HL-60 (cell line): ENCODE measurements at regions not wholly inside any gene's neighbourhood (a gene's known extent, or its start where the extent isn't known, plus 50 kb on each side); places are given as distances from the start of the nearest gene placed in this dataset.

ENCODE experiments used
- DNase-seq, 2 experiments: peaks; one replicate each; pipeline ENCODE4 v3.0.0-alpha.2; 2010 to 2020; ENCODE audit warnings: low read depth in 1 of 2, low spot score in 1 of 2
- H3K27ac ChIP-seq: fragments of 250-450 bp; sonication (Bioruptor Pico); replicated peaks from 2 replicates; pipeline ENCODE4 v1.5.1; 2020; ENCODE audit warnings: mild to moderate bottlenecking, moderate library complexity
- H3K27me3 ChIP-seq: fragments of 250-450 bp; sonication (Bioruptor Pico); 2 replicates; pipeline ENCODE4 v1.5.1; 2021; ENCODE audit warnings: mild to moderate bottlenecking, moderate library complexity; ENCODE audit not compliant: insufficient read depth, poor library complexity, severe bottlenecking
- H3K4me3 ChIP-seq: replicated peaks from 2 replicates; pipeline ENCODE4 v1.5.1; 2011; ENCODE audit warnings: mild to moderate bottlenecking, control low read depth, low read length; ENCODE audit not compliant: insufficient read depth
- GABPA ChIP-seq: IDR thresholded peaks from 2 replicates; pipeline ENCODE4 v1.6.1; 2012; ENCODE audit warnings: low read depth
- POLR2AphosphoS5 ChIP-seq: IDR thresholded peaks from 2 replicates; pipeline ENCODE4 v1.6.1; 2012; ENCODE audit warnings: low read depth
- SPI1 ChIP-seq: IDR thresholded peaks from 2 replicates; pipeline ENCODE4 v1.6.1; 2012; ENCODE audit warnings: low read depth, mild to moderate bottlenecking, borderline replicate concordance
- TF ChIP-seq, protein P1 (sequence below): IDR thresholded peaks from 2 replicates; pipeline ENCODE4 v1.6.1; 2012; ENCODE audit warnings: low read depth; ENCODE audit not compliant: insufficient replicate concordance
- TF ChIP-seq, protein P2 (sequence below): IDR thresholded peaks from one replicate; pipeline ENCODE4 v1.5.1; 2011; ENCODE audit warnings: low read length, control low read depth, inconsistent platforms; ENCODE audit not compliant: insufficient read depth

DNA sequence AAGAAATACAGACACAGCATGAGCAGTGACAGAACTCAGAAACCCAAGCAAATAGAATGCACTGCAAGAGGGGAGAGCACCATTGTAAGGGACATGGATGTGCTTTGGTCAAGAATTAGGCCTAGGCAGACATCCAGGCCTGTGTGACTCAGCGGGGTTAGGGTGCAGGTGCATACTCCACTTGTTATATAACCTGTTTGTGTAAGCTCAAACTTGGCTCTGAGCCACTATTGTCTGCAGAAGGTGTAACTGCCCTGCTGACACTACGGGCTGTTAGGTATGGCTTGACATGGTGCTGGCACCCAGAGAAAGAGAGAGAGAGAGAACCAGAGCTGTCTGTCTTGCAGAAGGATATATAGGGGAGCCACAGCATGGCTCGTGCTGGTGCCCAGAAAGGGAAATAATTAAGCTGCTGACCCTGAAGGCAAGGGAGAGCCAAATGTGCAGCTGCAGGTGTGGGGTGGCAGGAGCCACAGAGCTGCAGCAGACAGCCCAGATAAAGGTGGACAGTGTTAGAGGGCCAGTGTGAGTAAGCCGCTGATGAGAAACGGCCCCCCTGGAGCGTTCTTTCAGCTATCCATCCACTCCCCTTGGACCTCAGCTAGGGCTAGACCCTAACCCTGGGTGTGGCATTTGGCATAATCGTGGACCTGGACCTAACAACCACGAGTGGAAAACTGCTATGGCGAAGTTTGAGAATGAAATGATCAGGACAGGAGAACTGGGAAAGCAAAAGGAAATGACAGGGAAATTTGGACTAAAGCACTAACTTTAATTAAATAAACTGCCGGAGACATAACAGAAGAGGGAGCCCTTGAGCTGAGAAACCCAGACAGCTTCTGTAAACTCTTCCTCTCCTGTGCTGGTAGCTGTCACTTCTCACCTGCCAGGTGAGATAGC lies 253.0 kb upstream of the CCDC179 start:
- Histone ChIP-seq H3K27me3 (no peaks in the 10 kb centered on the region), H3K27ac (no peak overlapping the region), H3K4me3 (no peak overlapping the region)
- DNase-seq, result peak in 1 of 2 experiments; percentile 16
- no peak for TF ChIP-seq POLR2AphosphoS5
- TF ChIP-seq, protein P1, sequence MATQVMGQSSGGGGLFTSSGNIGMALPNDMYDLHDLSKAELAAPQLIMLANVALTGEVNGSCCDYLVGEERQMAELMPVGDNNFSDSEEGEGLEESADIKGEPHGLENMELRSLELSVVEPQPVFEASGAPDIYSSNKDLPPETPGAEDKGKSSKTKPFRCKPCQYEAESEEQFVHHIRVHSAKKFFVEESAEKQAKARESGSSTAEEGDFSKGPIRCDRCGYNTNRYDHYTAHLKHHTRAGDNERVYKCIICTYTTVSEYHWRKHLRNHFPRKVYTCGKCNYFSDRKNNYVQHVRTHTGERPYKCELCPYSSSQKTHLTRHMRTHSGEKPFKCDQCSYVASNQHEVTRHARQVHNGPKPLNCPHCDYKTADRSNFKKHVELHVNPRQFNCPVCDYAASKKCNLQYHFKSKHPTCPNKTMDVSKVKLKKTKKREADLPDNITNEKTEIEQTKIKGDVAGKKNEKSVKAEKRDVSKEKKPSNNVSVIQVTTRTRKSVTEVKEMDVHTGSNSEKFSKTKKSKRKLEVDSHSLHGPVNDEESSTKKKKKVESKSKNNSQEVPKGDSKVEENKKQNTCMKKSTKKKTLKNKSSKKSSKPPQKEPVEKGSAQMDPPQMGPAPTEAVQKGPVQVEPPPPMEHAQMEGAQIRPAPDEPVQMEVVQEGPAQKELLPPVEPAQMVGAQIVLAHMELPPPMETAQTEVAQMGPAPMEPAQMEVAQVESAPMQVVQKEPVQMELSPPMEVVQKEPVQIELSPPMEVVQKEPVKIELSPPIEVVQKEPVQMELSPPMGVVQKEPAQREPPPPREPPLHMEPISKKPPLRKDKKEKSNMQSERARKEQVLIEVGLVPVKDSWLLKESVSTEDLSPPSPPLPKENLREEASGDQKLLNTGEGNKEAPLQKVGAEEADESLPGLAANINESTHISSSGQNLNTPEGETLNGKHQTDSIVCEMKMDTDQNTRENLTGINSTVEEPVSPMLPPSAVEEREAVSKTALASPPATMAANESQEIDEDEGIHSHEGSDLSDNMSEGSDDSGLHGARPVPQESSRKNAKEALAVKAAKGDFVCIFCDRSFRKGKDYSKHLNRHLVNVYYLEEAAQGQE, result no peak
- TF ChIP-seq SPI1, result no peak; the same call in 1 of the 2 replicates
- TF ChIP-seq, protein P2, sequence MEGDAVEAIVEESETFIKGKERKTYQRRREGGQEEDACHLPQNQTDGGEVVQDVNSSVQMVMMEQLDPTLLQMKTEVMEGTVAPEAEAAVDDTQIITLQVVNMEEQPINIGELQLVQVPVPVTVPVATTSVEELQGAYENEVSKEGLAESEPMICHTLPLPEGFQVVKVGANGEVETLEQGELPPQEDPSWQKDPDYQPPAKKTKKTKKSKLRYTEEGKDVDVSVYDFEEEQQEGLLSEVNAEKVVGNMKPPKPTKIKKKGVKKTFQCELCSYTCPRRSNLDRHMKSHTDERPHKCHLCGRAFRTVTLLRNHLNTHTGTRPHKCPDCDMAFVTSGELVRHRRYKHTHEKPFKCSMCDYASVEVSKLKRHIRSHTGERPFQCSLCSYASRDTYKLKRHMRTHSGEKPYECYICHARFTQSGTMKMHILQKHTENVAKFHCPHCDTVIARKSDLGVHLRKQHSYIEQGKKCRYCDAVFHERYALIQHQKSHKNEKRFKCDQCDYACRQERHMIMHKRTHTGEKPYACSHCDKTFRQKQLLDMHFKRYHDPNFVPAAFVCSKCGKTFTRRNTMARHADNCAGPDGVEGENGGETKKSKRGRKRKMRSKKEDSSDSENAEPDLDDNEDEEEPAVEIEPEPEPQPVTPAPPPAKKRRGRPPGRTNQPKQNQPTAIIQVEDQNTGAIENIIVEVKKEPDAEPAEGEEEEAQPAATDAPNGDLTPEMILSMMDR, result peak; percentile 31
- TF ChIP-seq GABPA, result no peak

DNA sequence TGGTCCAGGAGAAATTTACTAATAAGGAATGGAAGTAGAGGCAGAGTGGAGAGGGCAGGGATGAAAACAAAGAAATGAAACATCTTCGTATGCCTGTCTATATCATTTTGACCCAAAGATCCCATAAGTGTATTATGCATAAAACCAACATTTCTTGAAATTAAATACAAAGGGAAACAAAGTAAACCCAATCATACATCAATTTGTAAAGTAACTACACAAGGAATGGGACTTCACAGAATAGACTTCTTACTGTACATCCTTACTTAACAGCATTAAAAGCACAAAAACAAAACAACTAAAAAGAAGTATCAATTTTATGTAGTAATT lies 253.6 kb upstream of the CCDC179 start:
- Histone ChIP-seq H3K4me3 (no peak overlapping the region), H3K27ac (no peak overlapping the region), H3K27me3 (no peaks in the 10 kb centered on the region)
- TF ChIP-seq, protein P2, result no peak
- TF ChIP-seq GABPA, result no peak
- no peak for TF ChIP-seq SPI1
- TF ChIP-seq POLR2AphosphoS5, result no peak
- TF ChIP-seq, protein P1, result no peak
- DNase-seq, result no peak

DNA sequence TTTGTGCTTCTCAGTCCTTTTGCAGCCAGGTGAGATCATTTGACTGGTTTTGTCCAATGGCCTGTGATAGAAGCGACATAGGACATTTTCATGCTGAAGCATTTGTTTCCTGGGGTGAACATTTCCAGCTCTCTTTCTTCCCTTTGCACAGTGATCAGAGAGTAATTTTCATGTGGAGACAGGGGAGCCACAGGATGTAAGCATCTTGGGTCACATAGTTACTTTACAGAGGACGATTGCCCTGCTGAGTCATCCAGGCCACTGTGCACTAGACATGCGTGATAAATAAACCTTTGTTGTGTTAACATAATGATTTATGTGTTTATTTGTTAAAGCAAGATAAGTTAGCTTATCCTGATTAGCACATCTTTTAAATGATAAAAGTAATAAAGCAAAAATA lies 263.5 kb upstream of the CCDC179 start:
- TF ChIP-seq, protein P2, result no peak
- TF ChIP-seq SPI1, result no peak
- TF ChIP-seq, protein P1, result no peak
- Histone ChIP-seq H3K27ac (no peak overlapping the region), H3K27me3 (no peaks in the 10 kb centered on the region), H3K4me3 (no peak overlapping the region)
- no peak for DNase-seq
